Thyroid gland (tissue), 4 donors: ENCODE measurements at regions not wholly inside any gene's neighbourhood (a gene's known extent, or its start where the extent isn't known, plus 50 kb on each side); places are given as distances from the start of the nearest gene placed in this dataset.

Experiments
- CTCF ChIP-seq, 6 experiments: fragments of 200-600 bp in 3 of 6; fragments of 450-650 bp in 3 of 6; sonication (generic) in 3 of 6; IDR thresholded peaks; one replicate each; pipeline ENCODE4 v1.5.1; 2016 to 2019; ENCODE audit warnings: antibody characterized with exemption in 6 of 6, mild to moderate bottlenecking in 2 of 6, inconsistent platforms in 1 of 6, moderate library complexity in 1 of 6
- POLR2A ChIP-seq, 2 donors: fragments of 450-650 bp; IDR thresholded peaks; one replicate each; pipeline ENCODE4 v1.6.1; 2017; ENCODE audit warnings: antibody characterized with exemption in 2 of 2, mild to moderate bottlenecking in 2 of 2, moderate library complexity in 1 of 2

- no peak for TF ChIP-seq CTCF (IDR thresholded peaks at IDR 0.05)
- no peak for TF ChIP-seq POLR2A (IDR thresholded peaks at IDR 0.05)
Measured at GRCh38 chr4:126710935-126711334, 921.8 kb upstream of the INTU start.
